COLO668 (cell line): ENCODE measurements at regions not wholly inside any gene's neighbourhood (a gene's known extent, or its start where the extent isn't known, plus 50 kb on each side); places are given as distances from the start of the nearest gene placed in this dataset.
"Not testable (repeated sequence)": the region's sequence is repeated elsewhere in the genome, so short reads cannot be mapped to it uniquely, and the experiment has no call there.

Experiments used
- DNase-seq: peaks from one replicate; lab custom pipeline; 2025; ENCODE audit not compliant: unreplicated experiment; lab: John Stamatoyannopoulos, UW

DNA sequence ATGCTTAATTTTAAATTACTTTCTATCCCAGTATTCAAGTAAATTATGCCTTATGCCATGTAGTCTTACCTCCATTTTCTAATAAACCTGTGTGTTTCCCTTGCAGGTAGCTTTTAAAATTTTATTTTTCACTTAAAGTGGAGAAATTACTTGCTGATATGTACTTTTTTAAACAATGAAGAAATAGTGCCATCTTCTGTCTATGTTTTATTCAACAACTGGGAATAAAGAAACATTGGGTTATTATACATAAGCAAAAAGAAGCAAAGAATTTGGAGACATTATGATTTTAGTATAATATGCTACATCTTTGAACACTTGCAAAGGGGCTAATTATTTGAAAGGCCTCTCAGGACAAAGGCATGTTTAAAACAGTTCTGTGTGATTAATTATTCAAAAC, 1912.9 kb downstream of the MRPL39 start:
- DNase-seq: no peak

DNA sequence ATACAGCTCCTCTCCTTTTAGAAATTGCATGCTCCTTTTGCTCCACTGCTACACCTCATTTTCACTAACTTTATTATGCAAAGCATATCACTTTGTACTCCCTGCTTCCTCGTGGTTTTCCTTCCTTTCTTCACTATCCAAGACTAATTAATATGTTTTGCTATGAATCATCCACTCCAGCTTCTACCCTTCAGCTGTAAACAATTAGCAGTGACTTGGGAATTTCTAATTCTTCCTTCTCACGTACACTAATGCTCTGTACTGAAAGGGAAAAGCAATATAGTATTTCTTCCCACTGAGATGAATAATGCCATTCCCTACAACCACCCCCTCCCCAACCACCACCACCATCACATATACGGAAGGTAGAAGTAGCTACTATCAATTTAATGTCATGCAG, 1917.0 kb downstream of the MRPL39 start:
- no peak for DNase-seq

DNA sequence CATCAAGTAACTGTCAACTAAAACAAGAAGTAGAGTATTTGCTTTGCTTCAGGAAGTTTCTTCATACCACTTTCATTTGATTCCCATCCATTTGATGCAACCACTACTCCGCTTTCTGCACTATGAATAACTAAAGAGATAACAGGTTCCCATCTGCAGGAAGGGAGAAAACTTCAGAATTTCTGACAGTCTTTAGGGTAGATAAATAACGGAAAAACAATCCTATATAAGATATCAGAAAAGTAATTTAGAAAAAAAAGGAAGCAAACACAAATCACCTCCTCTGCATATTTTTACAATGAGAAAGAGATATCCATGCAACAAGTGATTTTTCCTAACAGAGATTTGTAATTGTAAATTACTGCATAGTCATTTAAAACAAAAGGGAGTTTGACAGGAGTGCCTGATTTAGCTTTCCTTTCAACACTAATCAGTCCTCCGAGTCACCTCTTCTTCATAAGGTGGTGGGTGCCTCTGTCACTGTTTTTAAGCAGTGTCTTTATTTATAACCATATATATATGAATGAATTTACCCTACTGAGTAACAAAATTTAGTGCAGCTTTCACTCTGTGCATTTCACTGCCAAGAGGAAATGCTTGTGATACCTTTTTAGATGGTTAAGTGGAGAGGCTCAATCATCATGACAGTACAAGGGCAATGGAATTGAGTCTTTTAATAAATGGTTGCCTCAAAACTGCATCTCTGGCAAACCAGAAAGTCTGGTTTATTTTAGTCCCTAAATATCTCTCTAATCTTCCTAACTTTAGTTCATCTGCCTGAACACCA, 1920.4 kb downstream of the MRPL39 start:
- DNase-seq: no peak

DNA sequence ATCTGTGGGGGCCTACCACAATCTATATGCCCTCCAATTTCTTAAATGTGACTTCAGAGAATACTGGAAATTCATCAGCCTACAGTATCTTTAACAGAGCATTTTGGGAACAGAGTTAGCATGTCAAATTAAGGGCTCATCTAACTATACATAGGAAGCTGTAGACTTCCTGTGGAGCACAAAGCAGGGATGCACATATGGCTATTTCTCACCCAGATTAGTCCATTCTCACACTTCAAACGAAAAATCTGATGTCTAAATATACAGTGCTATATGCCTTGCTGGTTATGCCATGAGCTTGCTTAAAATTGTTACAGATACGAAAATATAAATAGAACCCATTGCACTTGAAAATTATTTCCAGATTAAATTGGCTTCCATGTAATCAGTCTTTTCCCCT, 1922.8 kb downstream of the MRPL39 start:
- no peak for DNase-seq

DNA sequence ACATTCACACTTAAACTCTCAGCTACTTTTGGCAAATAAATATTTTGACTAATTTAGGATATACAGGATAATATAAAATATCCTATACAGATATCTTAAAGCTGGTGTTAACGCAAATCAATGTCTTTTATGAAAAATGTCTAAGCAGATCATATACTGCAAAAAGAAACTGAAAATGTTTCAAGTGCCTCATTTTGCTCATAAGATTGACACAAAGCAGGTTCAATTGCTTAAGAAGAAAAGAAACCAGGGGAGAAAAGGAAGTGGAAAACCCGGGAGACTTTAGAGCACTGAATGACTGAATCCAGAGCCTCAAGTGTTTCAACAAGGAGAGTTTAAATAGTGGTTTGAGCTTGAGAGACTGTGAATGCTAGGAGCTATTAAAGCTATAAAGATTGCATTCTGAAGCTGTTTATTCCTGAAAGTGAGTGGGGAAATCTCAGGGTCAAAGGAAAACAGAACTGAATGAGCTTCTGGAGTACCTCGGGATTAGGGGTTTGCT, 1943.0 kb downstream of the MRPL39 start:
- DNase-seq: no peak

DNA sequence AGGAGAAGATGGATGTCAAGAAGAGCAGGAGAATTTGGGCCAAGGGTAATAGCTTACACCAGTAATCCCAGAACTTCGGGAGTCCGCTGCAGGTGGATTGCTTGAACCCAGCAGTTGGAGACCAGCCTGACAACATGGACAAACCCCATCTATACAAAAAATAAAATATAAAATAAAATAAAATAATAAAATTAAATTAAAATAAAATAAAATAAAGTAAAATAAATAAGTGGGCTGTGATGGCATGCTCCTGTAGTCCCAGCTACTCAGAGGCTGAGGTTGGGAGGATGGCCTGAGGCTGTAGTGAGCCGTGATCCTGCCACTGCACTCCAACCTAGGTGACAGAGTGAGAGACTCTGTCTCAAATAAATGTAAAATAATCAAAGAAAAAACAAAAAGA, 1946.7 kb downstream of the MRPL39 start:
- no peak for DNase-seq

DNA sequence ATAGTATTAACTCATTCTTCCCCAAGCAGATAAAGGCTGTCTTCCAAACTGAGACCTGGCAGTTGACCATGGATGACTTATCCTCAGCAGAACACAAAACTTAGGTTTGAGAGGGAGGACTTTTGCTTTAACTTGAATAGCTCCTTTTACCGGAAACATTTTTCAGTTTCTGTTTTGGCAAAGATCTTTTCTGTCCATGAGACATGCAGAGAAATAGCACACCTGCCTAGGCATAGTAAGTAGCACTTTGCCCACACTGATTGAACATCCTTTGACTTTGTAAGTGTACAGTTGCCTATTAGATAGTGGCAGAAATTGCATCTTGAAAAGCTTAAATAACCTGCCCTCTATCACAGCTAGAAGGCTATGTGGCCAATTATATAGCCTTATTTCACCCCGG, 1962.5 kb downstream of the MRPL39 start:
- DNase-seq: no peak

DNA sequence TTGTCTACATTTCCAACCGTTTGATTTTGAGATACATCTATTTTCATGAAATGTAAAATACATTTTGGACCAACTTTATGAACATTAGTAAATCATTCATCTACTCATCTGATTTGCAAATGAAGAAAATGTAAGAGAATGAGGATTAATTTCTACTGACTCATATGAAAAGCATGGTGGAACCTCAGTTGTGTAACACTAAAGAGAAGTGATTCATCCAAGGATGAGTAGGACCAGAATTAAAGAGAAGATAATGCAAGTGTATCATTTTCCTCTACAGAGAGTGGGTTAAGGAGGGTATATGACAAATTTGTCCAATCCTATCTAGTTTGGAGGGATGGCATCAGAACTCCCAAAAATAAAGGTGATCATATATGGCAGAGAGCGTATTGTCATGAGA, 1967.6 kb downstream of the MRPL39 start:
- no peak for DNase-seq

DNA sequence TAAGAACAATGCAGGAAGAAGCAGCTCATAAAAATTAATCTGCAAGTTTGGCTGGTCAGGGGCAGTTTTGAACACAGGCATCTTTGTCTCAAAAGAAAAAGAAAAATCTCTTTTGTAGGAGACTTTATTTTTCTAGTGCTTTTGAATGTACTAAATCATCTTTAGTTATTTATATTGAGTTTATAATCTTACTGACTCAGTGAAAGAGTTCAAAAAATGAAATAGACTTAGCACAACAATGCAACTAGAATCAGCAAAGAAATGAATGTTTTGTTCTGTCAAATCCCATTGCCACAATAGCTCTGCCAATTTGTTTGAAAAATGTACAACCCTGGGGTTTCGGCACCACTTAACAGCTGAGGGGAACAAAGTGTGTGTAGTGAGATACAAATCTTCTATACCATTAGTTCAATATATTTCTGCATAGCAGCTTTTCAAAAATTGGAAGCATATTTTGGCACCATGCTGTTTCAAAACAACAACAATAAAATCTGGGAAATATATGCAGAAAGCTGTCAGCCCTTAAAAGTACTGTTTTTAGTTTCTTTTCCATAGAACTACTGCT, 1969.1 kb downstream of the MRPL39 start:
- DNase-seq: no peak

DNA sequence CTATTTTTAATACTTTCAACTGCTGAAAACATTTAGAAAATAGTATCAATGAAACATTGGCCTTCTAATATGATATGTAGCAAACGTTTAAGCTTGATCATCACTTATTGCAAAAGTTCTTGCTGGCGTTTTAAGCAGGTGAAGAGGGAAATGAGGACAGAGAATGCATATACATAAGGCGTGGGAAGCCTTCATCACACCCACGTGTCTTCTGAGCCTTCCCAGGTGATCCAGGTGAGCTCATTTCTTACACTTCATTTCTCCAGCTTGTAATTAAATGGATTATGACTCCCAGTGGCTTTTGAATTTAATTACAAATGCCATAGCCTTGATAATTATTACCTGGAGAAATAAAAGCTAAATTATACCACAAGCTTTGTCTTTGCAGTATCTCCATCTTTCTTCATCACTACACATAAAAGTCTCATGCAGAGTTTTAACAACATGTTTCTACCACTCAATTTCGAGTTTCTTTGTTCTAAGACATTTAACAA, 1973.8 kb downstream of the MRPL39 start:
- DNase-seq: no peak

DNA sequence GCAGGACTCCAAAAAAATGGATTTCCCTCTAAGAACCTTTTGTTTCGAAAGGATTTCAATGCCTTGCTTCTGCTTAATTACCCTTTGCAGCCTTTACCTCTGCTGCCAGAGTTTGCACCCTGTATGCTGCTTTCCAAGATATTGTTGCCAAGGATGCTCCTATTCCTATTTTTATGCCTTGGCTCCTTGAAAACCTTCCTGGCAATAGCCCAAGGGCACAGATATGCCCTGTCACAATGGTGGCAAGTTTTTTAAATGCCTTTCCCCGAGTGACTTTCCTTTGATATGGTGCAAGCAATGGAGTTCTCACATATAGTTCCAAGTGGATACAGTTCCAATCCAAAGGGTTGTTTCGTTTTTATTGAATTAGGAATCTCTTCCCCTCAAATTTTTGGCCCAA, 1983.0 kb downstream of the MRPL39 start:
- no peak for DNase-seq

DNA sequence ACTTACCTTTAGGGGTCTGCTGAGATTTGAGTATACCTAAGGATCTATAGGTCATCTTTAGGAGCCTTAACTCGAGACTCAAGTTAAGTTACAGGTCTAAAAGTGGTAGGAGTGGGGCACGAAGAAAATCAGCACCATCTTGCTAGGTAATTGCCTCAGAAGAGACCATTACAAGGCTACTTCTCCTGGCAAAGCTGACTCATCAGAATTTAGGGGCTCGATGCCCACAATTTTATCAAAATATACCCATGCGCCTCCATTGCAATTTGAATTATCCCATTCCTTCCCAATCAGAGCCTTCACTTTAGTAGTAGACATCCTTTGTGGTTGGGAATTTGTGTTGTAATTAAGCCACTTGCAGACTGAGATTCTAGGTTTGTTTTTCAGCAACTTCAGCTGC, 1994.3 kb downstream of the MRPL39 start:
- DNase-seq: no peak

DNA sequence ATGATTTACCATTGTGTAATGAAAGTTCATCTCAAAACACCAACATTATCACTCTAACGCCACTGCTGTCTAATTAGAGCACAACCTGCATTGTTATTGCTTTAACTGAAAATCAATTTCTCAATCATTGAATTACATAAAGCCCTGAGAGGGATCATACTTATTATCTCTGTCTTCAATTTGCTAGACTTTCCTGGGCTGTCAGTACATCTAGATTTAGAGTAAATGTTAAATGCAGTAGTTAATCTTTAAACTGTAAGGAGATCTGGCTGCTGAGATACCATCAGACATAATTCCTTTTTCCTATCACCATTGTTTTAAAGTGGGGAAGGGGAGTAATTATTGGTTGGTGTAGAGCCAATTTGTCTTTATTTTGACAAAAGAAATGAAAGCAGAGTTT, 1995.1 kb downstream of the MRPL39 start:
- no peak for DNase-seq

DNA sequence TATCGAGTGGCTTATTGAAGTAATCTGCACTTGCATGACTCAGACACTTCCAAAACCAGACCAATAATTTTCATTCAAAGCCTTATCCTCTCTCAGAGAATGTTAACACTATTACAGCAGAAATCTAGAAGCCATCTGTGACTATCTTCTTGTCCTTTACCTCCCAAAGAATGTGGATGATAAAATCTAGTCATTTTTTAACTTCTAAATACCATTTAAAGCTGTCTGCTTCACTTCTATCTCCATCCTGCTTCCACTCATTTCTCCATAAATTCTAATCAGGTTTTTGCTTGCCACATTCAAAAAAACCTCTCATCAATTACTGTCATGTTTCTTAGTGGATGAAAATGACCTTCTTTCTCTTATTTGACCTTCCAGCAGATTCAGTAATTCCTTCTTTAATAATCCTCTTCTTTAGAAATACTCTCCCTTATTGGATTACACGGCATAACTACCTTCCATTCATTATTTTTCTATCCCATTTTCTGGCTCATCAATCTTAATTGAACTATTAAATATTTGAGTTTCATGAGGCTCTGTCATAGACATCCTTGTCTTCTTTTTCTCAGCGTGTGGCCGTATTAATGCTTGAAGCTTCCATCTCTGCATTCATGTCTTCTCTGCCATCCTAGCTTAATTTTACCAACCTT, 1999.4 kb downstream of the MRPL39 start:
- DNase-seq: no peak

DNA sequence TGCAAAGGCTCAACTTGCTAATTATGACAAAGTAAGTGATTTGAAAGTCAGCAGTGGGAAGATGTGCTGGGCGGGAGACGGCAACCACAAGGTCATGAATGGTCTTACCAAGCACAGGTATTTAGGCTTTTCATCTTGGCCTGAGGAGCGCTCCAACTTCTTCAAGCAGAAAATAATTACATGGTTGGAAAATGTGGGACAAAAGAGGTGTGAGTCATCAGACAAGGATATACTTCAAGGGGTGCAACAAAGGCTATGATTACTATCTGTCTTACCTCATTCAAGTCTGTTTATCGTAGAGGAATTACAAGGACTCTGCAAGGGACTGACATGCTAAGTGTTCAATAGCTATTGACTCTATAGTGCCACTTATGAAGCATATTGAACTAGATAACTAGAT, 2005.7 kb downstream of the MRPL39 start:
- DNase-seq: no peak

DNA sequence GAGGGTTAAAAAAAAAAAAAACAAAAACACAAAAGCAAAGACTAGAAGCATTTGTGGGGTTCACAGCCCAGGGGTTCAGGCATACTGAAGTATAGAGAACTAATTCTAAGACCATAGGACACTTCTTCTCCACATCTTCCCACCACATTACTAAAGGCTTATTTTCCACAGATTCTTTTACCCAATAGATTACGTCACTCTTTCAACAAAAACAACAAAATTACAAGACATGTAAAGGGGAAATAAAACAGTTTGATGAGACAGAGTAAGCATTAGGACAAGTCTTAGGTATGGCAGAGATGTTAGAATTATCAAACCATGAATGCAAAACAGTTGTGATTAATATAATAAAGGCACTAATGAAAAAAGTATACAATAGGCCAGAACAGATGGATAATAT, 2013.7 kb downstream of the MRPL39 start:
- DNase-seq: no peak

DNA sequence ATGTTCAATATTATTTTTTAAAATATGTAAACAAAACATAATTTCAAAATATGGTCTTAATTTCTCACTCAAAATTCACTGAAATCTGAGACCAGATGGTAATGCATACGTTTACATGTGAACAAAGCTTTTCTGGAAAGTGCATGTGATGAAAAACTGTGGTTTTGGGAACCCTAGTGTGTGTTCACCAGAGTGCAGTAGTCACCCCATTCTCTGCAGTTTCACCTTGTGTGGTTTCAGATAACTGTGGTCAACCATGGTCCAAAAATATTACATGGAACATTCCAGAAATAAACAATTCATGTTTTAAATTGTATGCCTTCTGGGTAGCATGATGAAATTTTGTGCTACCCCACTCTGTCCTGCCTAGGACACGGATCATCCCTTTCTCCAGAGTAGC, 2021.9 kb downstream of the MRPL39 start:
- DNase-seq: no peak

DNA sequence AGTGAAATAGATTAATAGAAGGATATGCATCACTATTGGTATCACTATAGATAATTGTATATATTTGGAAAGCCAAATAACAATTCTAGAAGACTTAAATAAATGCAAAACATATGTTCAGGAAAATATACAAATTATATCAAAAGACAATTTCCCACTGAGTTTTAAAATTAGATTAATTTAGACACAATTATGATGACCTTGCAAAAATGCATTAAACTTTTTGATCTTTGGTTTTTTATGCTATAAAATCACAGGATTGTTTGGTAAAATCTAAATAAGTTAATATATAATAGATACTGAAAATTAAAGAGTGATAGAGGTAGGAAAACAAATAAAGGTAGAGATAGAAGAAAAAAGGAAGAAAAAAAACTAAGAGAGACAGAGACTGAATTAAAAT, 2027.7 kb downstream of the MRPL39 start:
- no peak for DNase-seq

DNA sequence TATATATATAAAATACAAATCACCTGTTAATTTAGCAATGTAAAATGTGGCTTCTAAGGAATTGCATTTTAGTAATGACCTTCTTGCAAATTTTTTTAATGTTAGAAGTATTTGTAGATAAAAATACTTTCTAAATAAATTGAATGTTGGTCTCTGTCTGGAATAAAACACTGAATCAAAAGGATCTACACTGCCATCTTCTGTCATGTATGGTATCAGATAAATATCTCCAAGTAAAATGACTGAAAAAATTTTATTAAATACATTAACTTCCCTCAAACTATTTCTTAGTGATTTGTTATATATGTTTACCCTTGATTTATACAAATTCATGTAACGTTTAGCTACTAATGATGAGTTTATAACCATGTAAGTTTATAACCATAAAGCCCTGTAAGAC, 2029.3 kb downstream of the MRPL39 start:
- DNase-seq: no peak

DNA sequence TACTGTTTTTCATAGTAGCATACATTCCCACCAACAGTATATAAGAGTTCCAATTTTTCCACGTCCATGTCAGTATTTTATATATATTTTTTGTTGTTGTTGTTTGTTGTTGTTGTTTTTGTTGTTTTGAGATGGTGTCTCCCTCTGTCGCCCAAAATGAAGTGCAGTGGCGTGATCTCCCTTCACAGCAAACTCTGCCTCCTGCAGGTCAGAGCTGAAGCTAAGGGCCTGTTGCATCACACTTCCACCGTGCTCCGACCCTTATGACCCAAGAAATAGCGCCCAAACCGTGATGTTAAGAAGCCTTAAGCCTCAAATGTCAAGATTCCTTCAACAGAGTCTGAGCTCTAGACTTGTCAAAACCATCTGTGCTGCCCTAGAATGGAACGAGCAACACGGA, 2032.3 kb downstream of the MRPL39 start:
- DNase-seq: no peak

DNA sequence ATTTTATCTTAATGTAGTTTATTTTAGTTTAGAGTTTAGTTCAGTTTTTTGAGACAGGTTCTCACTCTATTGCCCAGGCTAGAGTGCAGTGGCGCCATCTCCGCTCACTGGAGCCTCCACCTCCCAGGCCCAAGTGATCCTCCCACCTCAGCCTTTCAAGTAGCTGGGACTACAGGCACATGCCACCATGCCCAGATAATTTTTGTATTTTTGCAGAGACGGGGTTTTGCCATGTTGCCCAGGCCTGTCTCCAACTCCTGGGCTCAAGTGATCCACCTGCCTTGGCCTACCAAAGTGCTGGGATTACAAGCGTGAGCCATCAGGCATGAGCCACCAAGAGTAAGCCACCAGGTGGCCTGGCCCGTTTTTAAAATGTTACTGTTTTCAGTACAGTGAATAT, 2058.4 kb downstream of the MRPL39 start:
- not testable (repeated sequence) for DNase-seq

DNA sequence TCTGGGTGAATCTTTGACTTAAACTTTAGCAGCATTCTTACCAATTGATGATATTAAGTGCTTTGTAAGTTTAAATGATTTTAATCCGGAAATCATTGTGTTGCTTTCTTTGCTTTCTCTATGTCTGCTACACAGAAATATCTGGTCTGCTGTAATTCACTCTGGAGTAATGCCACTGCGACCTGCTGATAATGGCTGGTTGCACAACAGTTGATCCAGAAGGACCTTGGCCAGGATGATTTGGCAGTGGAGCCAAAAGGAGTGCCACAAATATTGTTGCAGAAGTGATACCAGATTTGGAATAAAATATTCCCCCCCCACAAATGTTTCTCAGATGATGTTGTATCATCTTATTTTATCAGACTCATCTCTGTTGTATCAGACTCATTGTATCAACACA, 2063.9 kb downstream of the MRPL39 start:
- no peak for DNase-seq
